DOHH2 (cell line): ENCODE measurements at regions not wholly inside any gene's neighbourhood (a gene's known extent, or its start where the extent isn't known, plus 50 kb on each side); places are given as distances from the start of the nearest gene placed in this dataset.

Experiments
- H3F3A ChIP-seq: fragments of 200-600 bp; sonication (generic), shearing (Covaris generic); 2 replicates; pipeline ENCODE4 v1.6.0; 2016; ENCODE audit warnings: antibody characterized with exemption, mild to moderate bottlenecking; ENCODE audit not compliant: control insufficient read depth, insufficient read depth
- H3K27ac ChIP-seq: fragments of 200-600 bp; sonication (generic); 2 replicates; pipeline ENCODE4 v1.5.1; 2014; ENCODE audit warnings: low read depth, mild to moderate bottlenecking, low read length, moderate library complexity
- H3K27me3 ChIP-seq: fragments of 200-600 bp; sonication (generic); 2 replicates; pipeline ENCODE4 v1.6.1; 2014; ENCODE audit warnings: mild to moderate bottlenecking, low read length, mixed read lengths; ENCODE audit not compliant: control insufficient read depth
- H3K36me3 ChIP-seq: fragments of 200-600 bp; sonication (generic); 2 replicates; pipeline ENCODE4 v1.6.1; 2014; ENCODE audit warnings: mild to moderate bottlenecking, low read length, moderate library complexity, mixed read lengths; ENCODE audit not compliant: control insufficient read depth
- H3K4me1 ChIP-seq: fragments of 200-600 bp; sonication (generic); 2 replicates; pipeline ENCODE4 v1.6.1; 2014; ENCODE audit warnings: mild to moderate bottlenecking, low read length, mixed read lengths; ENCODE audit not compliant: control insufficient read depth
- H3K4me2 ChIP-seq: fragments of 200-600 bp; sonication (generic); 2 replicates; pipeline ENCODE4 v1.6.0; 2014; ENCODE audit warnings: mild to moderate bottlenecking, low read length, moderate library complexity
- H3K4me3 ChIP-seq: fragments of 200-600 bp; sonication (generic); 2 replicates; pipeline ENCODE4 v1.5.1; 2014; ENCODE audit warnings: mild to moderate bottlenecking, low read length, mixed read lengths
- H3K79me2 ChIP-seq: fragments of 200-600 bp; sonication (generic); 2 replicates; pipeline ENCODE4 v1.6.1; 2014; ENCODE audit warnings: mild to moderate bottlenecking, low read length, mixed read lengths; ENCODE audit not compliant: control insufficient read depth
- H3K9me2 ChIP-seq: fragments of 200-600 bp; sonication (generic); replicated peaks from 2 replicates; pipeline ENCODE4 v1.6.1; 2014; ENCODE audit warnings: mild to moderate bottlenecking, low read length, mixed read lengths; ENCODE audit not compliant: control insufficient read depth
- H3K9me3 ChIP-seq: fragments of 200-600 bp; sonication (generic); 2 replicates; pipeline ENCODE4 v1.6.1; 2014; ENCODE audit warnings: antibody characterized with exemption, low read length, mixed read lengths; ENCODE audit not compliant: control insufficient read depth, insufficient read depth
- H4K20me1 ChIP-seq: fragments of 200-600 bp; sonication (generic); 2 replicates; pipeline ENCODE4 v1.6.0; 2014; ENCODE audit warnings: low read depth, mild to moderate bottlenecking, antibody characterized with exemption, low read length, moderate library complexity; ENCODE audit not compliant: control insufficient read depth, insufficient read depth
- EZH2phosphoT487 ChIP-seq: fragments of 200-600 bp; sonication (generic); IDR thresholded peaks from 2 replicates; pipeline ENCODE4 v1.6.1; 2017; ENCODE audit warnings: borderline replicate concordance, mild to moderate bottlenecking, antibody characterized with exemption, low read length, moderate library complexity, mixed read lengths
- TF ChIP-seq, protein P1 (sequence below): fragments of 200-600 bp; sonication (generic); IDR thresholded peaks from one replicate; pipeline ENCODE4 v1.5.1; 2014; ENCODE audit warnings: antibody characterized with exemption, mild to moderate bottlenecking, low read depth, low read length; ENCODE audit not compliant: poor library complexity, severe bottlenecking

GRCh38 chr9:109910671-109911518, 130.9 kb downstream of the PALM2AKAP2 start:
- H3K27ac ChIP-seq, result peak overlapping the region; percentile 99
- peaks cover 100% of the 10 kb centered on the region for H3K4me1 ChIP-seq
- TF ChIP-seq EZH2phosphoT487, result no peak
- TF ChIP-seq, protein P1, sequence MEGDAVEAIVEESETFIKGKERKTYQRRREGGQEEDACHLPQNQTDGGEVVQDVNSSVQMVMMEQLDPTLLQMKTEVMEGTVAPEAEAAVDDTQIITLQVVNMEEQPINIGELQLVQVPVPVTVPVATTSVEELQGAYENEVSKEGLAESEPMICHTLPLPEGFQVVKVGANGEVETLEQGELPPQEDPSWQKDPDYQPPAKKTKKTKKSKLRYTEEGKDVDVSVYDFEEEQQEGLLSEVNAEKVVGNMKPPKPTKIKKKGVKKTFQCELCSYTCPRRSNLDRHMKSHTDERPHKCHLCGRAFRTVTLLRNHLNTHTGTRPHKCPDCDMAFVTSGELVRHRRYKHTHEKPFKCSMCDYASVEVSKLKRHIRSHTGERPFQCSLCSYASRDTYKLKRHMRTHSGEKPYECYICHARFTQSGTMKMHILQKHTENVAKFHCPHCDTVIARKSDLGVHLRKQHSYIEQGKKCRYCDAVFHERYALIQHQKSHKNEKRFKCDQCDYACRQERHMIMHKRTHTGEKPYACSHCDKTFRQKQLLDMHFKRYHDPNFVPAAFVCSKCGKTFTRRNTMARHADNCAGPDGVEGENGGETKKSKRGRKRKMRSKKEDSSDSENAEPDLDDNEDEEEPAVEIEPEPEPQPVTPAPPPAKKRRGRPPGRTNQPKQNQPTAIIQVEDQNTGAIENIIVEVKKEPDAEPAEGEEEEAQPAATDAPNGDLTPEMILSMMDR, result no peak
- H4K20me1 ChIP-seq, result no peaks in the 10 kb centered on the region
- no peaks in the 10 kb centered on the region for H3K79me2 ChIP-seq
- no peaks in the 10 kb centered on the region for H3K9me2 ChIP-seq
- peak overlapping the region; percentile 62 for H3K4me2 ChIP-seq
- peaks cover 7% of the 10 kb centered on the region for H3K36me3 ChIP-seq
- peaks cover 75% of the 10 kb centered on the region for H3F3A ChIP-seq
- peak overlapping the region; percentile 62 for H3K4me3 ChIP-seq
- H3K27me3 ChIP-seq, result no peaks in the 10 kb centered on the region
- H3K9me3 ChIP-seq, result no peaks in the 10 kb centered on the region

DNA sequence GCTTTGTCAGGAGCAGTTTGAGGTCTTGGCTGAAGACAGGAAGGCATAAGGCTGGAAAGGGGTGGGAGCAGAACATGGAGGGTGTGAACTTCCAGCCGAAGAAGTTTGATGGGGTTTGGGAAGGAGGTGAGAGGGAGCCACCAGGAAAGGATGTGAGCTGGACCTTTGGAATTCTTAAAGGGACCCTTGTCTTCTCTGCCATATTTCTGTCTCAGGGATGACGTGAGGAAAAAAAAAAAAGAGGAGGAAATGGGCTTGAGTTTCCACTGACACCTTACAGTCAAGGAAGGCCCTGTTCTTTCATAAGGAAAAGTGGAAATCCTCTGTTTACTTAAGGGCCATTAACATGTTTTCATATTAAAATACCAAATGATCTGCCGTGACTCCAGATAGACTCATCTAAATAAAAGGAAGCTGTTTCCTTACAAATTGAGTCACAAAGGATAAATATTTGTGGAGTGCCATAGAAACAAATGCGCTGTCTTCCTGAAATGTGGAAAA, 132.1 kb downstream of the PALM2AKAP2 start:
- Histone ChIP-seq H3K4me1 (peaks cover 100% of the 10 kb centered on the region), H3K9me3 (no peaks in the 10 kb centered on the region), H4K20me1 (no peaks in the 10 kb centered on the region), H3K4me2 (peak overlapping the region; percentile 62), H3K9me2 (no peaks in the 10 kb centered on the region), H3F3A (peaks cover 74% of the 10 kb centered on the region), H3K36me3 (peaks cover 13% of the 10 kb centered on the region), H3K79me2 (no peaks in the 10 kb centered on the region; the same call in 1 of the 2 replicates), H3K4me3 (peak overlapping the region; percentile 62), H3K27ac (peak overlapping the region; percentile 99), H3K27me3 (no peaks in the 10 kb centered on the region)
- no peak for TF ChIP-seq EZH2phosphoT487
- TF ChIP-seq, protein P1, result no peak

DNA sequence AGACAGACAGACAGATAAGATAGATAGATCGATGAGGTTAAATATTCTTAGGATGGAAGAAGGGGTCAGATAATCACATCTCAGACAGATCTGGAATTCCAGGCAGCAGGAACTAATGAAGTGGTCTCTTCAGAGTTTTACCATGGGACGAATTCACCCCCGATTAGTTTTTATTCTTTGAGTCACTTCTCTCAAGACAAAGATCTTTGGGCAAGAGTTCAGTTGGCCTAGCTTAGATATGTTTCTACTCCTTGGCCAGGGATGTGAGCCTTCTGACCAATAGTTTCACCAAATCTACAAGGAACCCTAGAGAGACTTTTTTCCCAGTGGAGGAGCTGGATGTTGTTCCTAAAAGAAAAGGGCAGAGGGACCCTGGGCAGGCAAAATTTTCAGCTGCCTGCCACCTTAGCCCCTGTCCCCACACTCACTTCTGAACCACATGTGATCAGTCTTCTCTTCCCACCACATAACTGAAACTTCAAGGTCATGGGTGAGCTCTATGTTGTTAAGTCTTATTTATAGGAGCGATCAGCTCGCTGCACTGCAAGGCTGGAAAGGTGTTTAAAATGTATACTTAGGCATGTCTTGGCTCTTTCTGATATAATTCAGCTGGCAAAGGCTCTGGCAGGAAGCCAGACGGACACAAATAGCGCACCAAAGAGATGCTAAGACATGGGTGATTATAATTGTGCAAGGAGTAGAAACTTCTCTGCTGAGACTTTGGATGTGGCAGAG, 132.9 kb downstream of the PALM2AKAP2 start:
- H3K9me2 ChIP-seq, result no peaks in the 10 kb centered on the region
- peak overlapping the region; percentile 62 for H3K4me2 ChIP-seq
- no peaks in the 10 kb centered on the region for H4K20me1 ChIP-seq
- H3K4me3 ChIP-seq, result peak overlapping the region; percentile 62
- peak overlapping the region; percentile 99 for H3K27ac ChIP-seq
- no peaks in the 10 kb centered on the region; the same call in 1 of the 2 replicates for H3K79me2 ChIP-seq
- TF ChIP-seq EZH2phosphoT487, result no peak
- TF ChIP-seq, protein P1, result no peak
- no peaks in the 10 kb centered on the region for H3K27me3 ChIP-seq
- H3F3A ChIP-seq, result peaks cover 74% of the 10 kb centered on the region
- no peaks in the 10 kb centered on the region for H3K9me3 ChIP-seq
- H3K36me3 ChIP-seq, result peaks cover 13% of the 10 kb centered on the region
- H3K4me1 ChIP-seq, result peaks cover 100% of the 10 kb centered on the region
